GM18520 (cell line): ENCODE measurements at regions not wholly inside any gene's neighbourhood (a gene's known extent, or its start where the extent isn't known, plus 50 kb on each side); places are given as distances from the start of the nearest gene placed in this dataset.

Experiments
- ATAC-seq: cut with Tn5 transposase; IDR thresholded peaks from one replicate; pipeline ENCODE4 v1.9.1; 2021; ENCODE audit not compliant: unreplicated experiment

DNA sequence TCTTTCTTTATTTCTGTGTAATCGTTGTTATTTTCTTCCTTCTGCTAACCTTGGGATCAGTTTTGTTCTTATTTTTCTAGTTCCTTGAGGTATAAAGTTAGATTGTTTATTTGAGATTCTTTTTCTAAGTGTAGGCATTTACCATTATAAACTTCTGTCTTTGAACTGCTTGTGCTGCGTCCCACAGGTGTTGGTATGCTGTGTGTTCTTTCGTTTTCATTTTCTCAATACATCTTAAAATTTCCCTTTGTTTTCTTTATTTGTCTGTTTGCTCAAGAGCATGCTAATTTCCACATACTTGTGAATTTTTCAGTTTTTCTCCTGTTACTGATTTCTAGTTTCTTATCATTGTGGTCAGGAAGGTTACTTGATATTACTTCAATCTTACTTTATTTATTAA is 873.8 kb upstream of the GCFC2 start:
- peak; percentile 56 for ATAC-seq

DNA sequence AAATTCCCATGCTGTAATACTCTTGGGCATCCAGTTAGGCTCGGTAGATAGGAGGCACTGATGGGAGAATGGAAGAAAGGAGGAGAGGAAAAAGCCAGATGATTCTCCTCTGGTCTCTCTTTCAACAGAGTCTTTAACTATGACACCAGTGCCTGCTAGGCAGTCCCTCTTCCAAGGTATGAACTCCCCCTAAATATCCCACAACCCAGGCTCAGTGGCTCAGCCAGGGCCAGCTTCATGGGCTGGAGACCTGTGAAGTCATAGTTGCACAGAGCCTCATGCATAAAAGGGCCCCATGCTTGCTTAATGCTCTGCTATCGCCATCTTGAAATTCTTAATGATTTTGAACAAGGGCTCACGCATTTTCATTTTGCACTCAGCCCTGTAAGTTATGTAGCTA is 869.2 kb upstream of the GCFC2 start:
- ATAC-seq, result no peak

- ATAC-seq, result no peak
Observed at GRCh38 chr2:76572981-76573380, 862.3 kb upstream of the GCFC2 start.

DNA sequence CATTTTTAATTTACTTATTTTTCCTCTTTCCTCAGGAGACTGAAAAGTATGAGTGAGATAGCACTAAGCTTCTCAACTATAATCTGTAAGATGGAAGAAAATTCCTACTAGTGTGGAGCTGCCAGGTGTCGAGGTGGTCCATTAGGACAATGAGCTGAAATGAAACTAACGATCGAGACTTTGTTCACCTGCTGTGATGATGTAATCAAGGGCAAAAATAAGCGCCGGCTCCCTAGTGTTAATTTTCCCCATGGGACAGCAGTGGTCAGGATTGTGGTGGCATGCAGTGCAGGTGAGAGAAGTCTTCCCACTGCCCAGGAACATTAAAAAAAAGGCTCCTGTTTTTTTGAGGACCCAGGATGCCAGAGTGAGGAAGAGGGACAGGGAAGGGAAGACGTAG is 859.1 kb upstream of the GCFC2 start:
- ATAC-seq, result no peak

- ATAC-seq, result no peak
Observed at GRCh38 chr2:76567478-76567877, 856.8 kb upstream of the GCFC2 start.

DNA sequence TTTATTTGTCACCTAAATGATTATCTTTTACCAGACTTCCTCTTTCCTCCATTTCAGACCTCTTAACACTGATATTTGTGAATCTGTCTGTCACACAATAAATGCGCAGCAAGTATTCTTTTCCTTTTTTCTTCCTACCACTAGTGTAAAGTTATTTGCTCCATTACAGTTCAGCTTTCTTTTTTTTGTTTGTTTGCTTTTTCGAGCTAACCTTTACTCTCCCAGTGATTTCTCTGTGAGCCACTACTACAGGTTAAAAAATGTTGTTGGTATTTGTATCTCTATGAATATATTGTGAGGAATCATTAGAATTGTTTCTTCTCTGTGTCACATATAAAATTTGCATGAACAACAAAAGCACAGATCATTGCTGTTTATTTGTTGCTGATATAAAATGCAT is 854.0 kb upstream of the GCFC2 start:
- ATAC-seq, result no peak

DNA sequence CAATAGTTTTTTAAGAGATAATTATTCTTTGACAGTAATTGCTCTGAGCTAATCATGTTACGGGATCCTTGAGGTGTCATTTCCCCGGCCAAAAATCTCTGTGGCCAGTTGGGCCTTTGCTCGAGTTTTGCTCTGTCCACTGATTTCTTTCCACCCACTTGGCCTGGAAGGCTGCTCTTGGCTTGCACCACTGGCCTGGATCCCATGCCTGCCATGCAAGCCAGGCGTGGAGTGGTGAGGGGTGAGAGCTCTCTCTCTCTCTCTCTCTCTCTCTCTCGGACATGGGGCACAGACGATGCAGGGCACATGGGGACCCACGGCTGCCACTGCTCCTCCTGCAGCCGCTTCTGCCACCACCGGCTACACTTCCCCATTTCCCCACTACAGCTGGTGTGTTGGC is 853.0 kb upstream of the GCFC2 start:
- ATAC-seq, result no peak

- ATAC-seq, result no peak
Observed at GRCh38 chr2:76558157-76558556, 847.4 kb upstream of the GCFC2 start.

DNA sequence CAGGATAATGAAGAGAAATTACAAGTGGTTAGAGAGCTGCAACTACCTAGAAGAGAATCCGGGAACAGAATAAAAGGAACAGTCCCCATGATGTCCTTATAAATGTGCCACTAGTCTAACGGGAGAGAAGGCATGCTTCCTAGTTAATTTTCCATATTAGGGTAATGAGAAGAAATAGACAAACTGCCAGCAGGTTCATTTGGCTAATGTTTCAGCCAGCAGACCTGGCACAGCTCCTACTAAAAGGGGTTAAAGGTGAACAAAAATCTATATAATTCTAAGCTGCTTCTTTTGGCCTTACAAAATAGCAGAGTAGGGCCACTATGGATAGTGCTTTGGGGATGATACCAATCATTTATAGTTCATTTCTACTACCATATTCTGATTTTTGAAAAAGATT is 845.3 kb upstream of the GCFC2 start:
- ATAC-seq, result no peak

- ATAC-seq, result no peak
Observed at GRCh38 chr2:76546207-76546606, 835.5 kb upstream of the GCFC2 start.

GRCh38 chr2:76544901-76545300 is 834.2 kb upstream of the GCFC2 start:
- no peak for ATAC-seq

DNA sequence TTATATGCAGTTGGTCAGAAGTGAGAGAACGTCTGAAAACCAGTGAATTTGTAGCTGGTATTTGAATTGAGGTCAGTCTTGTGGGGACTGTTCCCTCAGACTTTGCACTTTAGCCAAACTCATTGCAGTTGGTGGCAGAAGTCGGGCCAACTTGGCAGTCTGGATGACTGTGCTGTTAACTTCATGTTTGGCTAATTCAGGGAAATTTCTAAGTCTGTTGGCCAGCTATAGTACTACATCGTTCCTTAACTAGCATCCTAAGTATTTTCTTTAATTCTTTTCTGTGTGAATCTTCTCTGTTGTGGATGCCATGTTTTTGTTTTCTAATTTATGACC is 806.8 kb upstream of the GCFC2 start:
- ATAC-seq, result no peak

DNA sequence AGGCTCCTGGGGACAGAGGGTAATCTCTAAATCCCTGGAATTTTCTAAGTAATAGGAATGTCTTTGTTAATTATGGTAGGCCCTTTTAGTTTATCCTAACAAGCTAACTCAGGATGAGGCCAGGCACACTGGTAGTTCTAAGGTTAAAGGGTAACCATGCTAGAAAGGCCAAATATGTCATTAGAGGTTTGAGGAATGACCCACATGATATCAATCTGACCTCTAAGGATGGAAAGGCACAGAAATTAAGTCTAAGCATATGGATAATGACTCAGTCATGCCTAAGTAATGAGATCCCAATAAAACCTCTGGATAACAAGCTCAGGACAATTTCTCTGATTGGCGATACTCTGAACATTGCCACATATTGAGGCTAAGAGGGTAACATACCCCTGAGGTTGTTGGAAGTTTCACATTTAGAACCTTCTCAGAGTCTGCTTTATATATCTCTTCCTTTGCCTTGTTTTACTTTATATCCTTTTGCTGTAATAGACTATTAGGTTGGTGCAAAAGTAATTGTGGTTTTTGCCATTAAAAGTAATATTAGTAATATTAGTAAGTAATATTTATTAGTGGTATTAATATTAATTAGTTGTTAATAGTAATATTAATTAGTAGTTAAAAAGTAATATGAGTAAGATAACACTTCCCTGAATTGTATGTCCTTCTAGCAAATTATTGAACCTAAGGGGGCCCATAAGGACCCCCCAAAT is 806.3 kb upstream of the GCFC2 start:
- no peak for ATAC-seq

DNA sequence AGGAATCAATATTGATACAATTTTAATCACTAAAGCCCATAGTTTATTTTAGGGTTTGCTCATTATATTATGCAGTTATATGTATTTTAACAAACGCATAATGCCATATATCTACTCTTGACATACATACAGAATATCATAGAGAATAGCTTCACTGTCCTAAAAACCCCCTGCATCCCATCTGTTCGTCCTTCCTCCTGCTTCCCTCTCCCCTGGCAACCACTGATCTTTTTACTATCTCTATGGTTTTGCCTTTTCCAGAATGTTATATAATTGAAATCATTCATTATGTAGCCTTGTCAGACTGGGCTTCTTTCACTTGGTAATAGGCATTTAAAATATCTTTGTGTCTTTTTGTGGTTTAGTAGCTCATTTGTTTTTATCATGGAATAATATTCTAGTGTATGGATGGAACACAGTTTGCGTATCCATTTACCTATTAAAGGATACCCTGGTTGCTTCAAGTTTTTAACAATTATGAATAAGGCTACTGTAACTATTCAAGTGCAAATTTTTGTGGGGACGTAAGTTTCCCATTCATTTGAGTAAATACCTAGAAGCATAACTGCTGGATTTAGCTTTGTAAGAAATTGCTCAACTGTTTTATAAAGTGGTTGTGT is 801.6 kb upstream of the GCFC2 start:
- no peak for ATAC-seq

- ATAC-seq, result no peak
Observed at GRCh38 chr2:76506538-76506937, 795.8 kb upstream of the GCFC2 start.

GRCh38 chr2:76501641-76502040 is 790.9 kb upstream of the GCFC2 start:
- ATAC-seq, result no peak

DNA sequence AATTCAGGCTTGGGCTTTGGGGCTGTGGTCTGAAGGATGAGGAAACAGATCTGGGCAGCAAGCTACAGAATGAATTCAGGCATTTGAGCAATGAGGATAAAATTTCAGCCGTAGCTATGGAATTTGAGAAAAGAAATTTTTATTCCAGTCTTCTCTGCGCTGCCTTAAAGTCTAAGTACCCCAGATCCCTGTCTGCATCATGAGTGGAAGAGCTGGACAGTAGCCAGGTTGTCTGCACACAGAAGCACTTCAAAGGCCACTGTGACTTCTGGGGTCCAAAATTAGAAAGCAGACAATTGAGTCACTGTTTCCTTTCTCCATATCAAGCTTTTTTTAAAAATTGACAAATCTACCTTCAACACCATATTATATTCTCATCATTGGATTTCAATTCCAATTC is 787.6 kb upstream of the GCFC2 start:
- ATAC-seq, result no peak

DNA sequence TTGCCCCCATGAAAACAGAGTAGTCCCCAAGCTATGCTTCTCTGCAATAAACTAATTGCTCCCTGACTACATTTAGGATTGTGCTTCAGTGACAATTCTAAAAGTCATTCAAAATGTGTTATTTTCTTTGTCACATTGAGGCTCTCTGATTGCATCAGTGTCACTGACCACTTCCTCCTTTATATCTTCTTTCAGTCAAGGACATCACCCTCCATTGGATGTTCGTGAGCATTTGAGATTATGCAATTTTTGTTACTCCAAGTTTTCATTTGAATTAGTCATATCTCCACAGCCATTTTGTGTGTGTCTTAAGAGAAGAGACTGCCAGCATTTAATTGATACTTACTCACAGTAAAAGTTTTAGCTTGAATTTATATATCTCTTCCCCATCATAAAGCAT is 780.8 kb upstream of the GCFC2 start:
- ATAC-seq, result no peak

DNA sequence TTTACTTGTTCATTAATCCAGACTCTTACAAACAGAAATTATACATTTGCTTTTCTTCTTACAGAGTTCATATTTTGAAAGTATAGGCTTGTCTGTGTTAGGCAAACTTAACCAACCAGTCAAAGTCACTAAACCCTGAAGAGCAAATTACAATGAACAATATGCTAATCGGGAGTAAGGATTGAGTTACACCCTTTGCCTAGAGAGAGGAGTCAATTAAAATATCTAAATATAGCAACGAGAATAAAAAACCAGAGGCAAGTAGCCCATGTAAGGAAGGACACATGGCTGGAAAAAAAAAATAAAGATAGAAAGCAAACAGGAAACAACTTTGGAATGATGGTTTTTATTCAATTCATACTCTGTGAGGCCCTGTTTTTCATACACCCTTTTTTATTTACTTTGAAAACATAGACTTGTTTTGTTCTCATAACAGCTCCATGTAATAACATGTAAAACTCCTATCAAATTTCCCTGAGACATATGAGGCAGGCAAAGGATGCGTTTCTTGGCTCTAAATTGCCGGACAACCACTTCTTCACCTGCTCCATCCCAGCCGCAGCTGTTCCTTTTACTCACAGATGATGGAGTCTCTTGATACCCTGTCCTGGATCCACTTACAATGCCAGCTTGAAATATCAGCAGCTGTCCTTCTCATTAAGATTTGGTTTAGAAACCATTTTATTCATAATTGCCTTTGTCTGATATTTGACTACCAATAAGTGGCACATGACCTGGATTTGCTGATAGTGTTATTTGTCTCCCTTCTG is 767.7 kb upstream of the GCFC2 start:
- no peak for ATAC-seq

DNA sequence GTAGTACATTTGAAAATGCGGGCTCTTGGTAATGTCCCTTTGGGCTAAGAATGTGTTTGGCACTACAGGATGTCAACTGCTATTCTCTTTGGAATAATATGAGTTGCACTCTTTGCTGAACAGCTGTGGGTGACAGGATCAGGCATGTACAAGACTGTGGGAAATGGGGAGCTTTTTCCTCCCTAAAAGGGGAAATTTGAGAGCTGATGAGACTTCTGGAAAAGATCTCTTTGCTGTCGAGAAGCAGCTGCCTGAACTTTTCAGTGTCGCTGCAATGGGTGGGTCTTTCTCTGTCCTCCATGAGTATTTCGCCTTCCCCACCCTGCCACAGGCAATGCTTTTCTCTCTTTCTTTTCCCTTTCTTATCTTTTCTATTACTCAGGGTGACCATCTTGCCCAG is 762.2 kb upstream of the GCFC2 start:
- ATAC-seq, result no peak

GRCh38 chr2:76469066-76469465 is 758.4 kb upstream of the GCFC2 start:
- ATAC-seq, result no peak

DNA sequence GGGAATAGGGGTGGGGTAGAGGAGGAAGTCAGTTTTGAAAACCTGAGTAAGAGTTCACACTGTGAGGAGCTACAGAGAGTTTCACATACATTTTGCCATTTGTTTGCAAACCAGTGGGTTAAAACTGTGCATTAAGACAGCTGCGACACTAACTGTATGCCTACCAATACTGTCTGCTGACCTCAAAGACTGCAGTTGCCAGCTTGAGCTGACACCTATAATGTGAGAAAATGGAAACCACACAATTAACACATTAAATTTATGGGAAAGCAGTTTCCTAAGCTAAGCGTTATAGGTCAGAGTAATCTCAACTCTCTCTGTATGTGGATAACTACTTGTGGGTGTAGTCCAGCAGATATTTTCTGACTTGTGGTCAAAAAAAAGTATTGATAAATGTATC is 756.6 kb upstream of the GCFC2 start:
- ATAC-seq, result no peak
